Frontal cortex (tissue), 3 donors: ENCODE measurements at regions not wholly inside any gene's neighbourhood (a gene's known extent, or its start where the extent isn't known, plus 50 kb on each side); places are given as distances from the start of the nearest gene placed in this dataset.

ENCODE experiments used
- DNase-seq, 2 donors: peaks; one replicate each; pipeline ENCODE4 v3.0.0; 2012; ENCODE audit warnings: low spot score in 2 of 2
- FAIRE-seq: peaks from 2 replicates; lab custom pipeline; 2012; peaks lifted over from hg19 to GRCh38; lab: Jason Lieb, UNC
- donor health status: control.
- donor health status: control.
- donor health status: control.

DNA sequence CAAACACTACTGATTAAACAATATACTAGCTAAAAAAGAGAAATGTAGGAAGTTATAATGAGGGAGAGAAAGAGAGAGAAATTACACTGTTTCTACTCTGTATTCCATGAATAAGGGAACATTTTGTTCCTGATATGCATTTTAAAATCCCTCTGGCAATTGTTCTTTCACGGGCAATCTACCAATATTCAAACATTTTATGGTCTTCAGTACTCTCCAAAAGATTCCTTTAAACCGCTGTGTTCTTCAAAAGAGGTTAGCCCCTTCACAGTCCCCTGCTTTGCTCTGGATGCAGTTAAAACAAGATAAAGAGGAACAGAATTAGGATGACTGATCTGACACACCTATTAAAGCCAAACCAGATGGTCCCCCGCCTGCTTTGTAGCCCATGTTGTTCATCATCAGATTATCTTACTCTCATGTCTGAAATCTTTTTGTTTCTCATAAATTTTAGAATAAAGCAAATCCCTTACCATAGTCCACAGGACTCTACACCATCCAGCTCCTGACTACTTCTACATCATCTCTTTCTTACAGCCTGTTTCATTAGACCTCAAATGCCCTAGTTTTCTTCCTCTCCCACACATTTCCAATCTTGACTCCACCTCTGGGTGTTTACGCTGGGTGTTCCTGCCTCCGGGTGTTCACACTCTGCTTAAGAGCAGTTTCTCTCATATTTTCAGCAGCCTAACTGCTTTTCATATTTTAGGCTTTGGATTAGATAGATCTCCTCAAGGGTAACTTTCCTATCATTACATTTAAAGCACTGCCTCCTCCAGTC lies 399.7 kb downstream of the COL12A1 start:
- FAIRE-seq (no peak), DNase-seq (no peak)

DNA sequence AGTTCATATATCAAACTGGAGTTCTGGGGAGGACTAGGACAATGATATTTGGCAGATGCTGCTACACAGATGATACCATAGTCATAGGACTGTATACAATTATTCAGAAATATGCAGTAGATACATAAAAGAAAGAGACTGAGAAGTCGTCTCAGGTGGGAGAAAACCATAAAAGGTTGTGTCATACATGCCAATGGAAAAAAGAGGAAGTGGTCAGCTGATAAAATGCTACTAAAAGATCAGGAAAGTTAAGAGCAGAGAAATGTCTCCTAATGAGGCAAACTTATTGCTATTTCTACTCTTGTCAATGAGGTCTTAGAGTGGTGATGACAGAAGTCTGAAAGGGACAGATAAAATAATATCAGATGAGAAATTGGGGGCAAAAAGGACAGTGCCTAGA lies 407.6 kb downstream of the COL12A1 start:
- FAIRE-seq (no peak), DNase-seq (no peak)

DNA sequence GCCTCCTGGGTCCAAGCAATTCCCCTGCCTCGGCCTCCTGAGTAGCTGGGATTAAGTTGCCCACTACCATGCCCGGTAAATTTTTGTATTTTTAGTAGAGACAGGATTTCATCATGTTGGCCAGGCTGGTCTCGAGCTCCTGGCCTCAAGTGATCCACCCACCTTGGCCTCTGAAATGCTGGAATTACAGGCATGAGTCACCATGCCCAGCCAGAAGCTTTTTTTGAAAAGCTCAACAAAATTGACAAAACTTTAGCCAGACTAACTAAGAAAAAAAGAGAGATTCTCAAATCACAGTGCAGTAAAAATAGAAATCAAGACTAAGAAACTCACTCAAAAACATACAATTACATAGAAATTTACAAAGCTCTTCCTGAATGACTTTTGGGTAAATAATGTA lies 420.6 kb downstream of the COL12A1 start:
- FAIRE-seq: no peak

DNA sequence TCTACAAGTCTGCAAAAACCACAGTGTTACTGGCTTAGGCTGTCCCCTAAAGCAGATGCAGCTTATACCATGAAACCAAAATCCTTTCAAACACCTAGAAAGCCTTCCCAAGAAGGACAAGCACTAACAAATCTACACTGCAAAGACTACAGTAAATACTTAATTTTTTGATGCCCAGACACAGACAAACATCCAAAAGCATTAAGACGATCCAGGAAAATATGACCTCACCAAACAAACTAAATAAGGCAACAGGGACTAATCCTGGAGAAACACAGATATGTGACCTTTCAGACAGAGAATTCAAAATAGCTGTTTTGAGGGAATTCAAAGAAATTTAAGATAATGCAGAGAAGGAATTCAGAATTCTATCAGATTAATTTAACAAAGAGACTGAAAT lies 423.5 kb downstream of the COL12A1 start:
- FAIRE-seq: no peak
- no peak for DNase-seq

More for the DNA sequence above, 420.6 kb downstream of the COL12A1 start:
- no peak for DNase-seq

DNA sequence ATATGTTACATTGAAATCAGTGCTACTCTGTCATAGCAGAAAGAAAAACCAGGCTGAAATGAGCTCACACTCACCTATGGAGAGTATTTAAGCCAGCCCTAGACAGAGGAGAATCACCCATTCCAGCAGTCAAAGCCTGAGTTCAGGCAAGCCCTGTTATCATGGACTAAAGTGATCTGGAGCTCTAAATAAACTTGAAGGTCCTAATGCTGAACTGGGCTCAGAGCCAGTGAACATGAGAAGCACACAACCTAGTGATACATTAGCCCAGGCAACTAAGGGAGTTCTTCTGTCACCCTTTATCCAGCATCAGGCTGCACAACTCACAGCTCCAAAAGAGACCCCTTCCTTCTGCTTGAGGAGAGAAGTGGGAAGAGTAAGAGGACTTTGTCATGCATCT lies 425.0 kb downstream of the COL12A1 start:
- DNase-seq (no peak), FAIRE-seq (no peak)

DNA sequence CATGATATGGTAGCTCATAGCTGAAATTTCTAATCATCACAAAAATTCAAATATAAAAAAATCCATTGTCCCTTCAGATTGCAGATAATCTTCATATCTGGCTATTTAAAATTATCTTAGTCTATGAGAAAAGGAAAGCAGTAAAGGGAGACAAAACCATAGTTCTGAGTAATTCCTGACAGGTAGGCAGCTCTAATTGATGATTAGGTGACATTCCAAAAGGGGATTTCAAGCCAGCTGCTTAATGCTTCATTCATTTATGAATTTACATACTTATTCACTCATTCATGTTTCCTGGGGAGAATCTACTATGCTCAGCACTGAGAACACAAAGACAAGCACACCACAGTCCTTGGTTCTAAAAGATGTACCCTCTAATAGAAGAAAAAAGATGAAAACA lies 437.1 kb downstream of the COL12A1 start:
- FAIRE-seq (no peak), DNase-seq (no peak)

DNA sequence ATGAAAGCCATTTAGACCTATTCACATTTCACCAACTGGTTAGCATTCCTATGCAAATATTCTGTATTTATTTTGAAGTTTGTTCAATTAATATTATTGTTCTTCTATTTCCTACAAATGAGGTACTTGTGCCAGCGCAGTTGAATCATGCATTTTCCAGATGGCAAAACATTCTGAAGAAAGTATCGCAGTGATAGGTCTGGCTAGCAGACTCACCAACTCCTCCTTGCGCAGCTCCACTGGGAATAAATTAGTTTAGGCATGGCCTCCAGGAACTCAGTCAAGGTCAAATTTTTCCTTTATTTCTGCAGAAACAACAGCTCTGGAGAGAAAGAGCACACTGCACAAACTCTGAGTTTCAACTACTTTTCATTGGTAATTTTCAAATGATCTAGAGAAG lies 437.7 kb downstream of the COL12A1 start:
- DNase-seq (no peak), FAIRE-seq (no peak)

DNA sequence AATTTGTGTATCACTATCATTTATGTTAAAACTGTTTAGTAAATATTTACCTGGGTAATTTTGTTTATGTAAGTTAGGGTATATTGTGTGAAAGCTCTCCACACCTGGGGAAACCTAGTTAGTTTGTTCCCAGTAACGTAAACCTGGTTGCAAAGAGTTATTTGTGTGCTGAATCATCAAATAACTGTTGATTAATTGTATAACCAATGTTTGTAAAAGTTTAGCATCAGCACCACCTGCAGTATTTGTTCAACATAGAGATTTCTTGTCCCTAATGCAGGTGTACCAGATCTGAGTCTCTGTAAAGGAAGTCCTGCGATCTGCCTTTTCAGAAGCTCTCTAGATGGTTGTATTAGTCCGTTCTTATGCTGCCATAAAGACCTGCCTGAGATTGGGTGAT lies 440.4 kb downstream of the COL12A1 start:
- DNase-seq (no peak), FAIRE-seq (no peak)

DNA sequence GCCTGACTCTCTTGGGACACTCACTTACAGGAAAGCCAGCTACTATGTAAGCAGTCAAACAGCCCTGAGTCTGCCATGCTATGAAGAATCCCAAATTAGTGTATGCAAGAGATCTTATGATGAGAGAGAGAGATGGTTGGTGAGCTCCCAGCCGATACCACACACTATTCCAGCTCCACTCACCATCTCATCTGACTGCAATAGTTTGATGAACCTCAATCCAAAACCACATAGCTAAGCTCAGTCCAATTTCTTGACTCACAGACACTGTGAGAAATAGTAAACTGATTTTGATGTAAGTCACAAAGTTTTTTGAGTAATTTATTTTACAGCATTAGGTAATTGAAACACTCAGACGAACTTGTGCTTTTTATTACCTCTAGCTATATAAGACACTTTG lies 441.4 kb downstream of the COL12A1 start:
- FAIRE-seq: no peak
- no peak for DNase-seq

DNA sequence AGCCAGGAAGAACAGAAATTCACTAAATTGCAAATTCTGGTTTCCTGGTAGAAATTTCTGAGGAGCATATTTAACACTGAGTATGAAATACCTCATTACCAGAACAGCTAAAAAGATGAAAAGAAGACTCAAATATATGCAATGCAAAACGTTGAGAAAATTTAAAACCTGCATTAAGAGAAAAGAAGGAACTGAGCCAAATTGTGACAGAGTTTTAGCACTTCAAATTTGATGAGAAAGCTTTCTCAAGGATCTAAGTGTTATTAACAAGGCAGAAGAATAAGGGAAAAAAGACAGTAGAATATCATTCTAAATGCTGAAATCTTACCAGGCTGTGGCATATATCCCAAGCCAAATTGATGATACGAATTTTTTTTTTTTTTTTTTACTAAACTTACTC lies 443.0 kb downstream of the COL12A1 start:
- DNase-seq (no peak), FAIRE-seq (no peak)

DNA sequence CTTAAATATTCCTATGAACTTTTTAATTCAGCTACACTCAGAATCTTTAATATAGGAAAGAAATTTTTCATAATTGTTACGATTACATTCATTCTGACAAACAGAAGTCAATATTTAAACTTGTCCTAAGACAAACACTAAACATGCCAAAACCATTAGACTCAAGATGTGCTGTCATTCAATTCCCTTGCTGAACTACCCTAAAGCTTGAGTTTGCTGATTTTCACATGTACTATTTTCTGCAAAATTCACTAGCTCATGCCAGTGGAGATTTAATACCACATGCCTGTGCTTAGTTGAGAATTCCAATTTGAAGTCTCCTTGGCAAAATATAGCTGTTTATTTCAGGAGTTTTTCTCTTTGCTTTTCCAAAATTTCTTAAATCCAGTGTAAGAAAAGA lies 448.0 kb downstream of the COL12A1 start:
- no peak for DNase-seq

DNA sequence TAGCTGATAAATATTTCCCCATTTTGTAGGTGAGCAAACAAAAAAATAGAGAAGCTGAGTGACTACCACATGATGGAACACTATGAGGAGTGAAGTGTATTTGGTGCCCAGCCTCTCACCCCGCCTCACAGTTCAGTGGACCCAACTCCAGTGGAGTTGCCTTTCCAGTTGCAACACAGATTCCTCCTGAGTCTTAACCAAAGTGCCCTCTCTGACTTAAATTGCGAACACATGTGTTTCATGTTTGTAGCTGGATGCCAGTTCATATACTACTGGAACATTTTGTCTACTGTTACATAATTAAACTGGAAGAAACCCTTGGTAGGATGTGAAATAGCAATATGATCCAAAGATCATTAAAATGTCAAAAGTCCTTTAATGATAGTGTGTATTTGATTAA lies 448.9 kb downstream of the COL12A1 start:
- no peak for FAIRE-seq
- no peak for DNase-seq

More for the DNA sequence above, 448.0 kb downstream of the COL12A1 start:
- FAIRE-seq: no peak

DNA sequence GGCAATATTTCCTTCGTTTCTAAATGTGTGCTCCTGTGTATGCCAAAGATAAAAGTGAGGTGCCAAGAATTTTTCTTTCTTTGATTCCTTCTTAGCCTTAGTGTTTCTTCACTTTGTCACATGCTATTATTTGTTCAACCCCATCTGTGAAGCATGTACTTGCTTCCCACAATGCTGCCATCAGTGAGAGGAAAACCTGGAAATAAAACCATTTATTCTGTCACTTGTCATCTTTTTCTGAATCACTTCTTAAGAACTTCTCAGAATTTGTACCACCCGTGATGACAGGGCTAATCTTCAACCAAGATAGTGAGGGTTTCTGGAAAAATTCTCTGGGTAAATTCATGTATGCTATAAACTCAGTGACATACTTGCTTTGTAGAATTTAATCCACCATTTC lies 450.1 kb downstream of the COL12A1 start:
- DNase-seq (no peak), FAIRE-seq (no peak)

DNA sequence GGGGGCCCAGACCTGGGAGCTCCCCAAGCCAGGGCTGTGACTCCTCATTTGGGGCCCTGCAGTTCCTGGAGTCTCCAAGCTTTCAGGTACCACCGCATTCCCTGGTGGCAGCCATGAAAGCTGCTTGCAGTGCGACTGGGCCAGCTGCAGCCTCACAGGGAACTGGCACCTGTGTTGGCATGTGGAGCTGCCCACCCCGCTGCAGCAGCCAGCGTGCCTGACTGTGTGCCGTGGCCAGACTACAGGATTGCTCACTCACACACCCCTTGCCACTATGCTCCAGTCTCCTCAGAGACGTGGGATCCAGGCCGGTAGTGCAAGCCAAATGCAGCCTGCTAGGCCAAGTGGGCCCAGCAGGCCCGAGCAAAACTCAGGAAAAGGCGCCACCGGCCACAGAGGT lies 450.7 kb downstream of the COL12A1 start:
- DNase-seq (no peak), FAIRE-seq (no peak)

DNA sequence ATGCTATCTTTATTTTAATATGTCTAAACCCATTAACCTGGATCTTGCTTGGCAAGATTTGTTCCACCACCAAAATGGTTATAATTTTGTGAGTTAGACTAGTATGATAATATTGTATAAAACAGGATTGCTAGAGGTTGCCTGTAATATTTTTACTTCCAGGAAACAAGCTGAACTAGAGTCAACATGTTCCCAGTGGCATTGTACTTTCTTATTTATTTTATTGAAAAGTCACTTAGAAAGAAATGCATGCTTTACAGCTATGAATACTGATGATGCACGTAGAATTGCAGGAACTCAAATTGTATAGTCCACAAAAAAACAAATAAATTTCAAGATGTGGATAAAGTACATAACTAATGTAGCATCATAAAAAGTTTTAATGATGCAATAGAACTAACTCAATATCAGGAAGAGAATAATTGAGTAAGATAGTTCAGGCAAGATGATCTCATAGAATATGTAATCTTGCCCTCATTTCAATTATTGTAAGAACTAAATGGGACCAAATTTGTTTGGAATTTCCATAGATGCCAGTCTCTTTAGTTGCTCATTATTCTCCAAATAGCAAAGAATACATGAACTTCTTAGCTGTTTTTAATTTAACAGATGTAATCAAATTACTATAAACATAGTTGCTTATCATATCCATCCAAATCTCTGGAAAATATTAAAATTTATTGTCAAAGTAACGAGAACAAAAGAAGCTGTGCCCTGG lies 451.8 kb downstream of the COL12A1 start:
- FAIRE-seq (no peak), DNase-seq (no peak)

DNA sequence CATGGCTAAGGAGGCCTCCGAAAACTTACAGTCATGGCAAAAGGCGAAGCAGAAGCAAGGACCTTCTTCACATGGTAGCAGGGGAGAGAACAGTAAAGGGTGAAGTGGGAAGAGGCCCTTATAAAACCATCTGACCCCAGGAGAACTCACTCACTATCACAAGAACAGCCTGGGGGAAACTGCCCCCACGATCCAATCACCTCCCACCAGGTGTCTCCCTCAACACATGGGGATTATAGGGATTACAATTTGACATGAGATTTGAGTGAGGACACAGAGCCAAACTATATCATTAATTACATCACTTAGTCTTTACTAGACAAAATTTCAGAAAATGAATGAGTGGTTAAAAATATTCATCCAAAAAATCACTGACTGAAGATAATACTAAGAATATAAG lies 453.6 kb downstream of the COL12A1 start:
- DNase-seq (no peak), FAIRE-seq (no peak)

DNA sequence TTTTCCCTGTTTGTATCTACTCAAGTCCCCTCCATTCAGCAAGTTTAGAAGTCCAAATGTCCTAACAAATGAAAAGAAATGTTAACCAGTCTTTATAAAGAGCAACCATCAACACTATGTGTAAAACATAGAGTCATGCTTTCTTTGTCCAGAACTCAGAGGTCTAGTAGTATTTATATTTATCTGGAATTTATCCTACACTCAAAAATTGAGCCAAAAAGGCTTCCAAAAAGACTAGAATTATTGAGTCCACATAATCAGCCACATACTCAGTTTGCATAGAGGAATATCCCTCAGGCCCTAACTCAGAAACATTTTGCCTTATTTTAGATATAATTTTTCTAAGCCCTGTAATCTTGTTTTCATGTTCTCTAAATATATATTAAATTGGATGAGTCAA lies 455.0 kb downstream of the COL12A1 start:
- FAIRE-seq (no peak), DNase-seq (no peak)

DNA sequence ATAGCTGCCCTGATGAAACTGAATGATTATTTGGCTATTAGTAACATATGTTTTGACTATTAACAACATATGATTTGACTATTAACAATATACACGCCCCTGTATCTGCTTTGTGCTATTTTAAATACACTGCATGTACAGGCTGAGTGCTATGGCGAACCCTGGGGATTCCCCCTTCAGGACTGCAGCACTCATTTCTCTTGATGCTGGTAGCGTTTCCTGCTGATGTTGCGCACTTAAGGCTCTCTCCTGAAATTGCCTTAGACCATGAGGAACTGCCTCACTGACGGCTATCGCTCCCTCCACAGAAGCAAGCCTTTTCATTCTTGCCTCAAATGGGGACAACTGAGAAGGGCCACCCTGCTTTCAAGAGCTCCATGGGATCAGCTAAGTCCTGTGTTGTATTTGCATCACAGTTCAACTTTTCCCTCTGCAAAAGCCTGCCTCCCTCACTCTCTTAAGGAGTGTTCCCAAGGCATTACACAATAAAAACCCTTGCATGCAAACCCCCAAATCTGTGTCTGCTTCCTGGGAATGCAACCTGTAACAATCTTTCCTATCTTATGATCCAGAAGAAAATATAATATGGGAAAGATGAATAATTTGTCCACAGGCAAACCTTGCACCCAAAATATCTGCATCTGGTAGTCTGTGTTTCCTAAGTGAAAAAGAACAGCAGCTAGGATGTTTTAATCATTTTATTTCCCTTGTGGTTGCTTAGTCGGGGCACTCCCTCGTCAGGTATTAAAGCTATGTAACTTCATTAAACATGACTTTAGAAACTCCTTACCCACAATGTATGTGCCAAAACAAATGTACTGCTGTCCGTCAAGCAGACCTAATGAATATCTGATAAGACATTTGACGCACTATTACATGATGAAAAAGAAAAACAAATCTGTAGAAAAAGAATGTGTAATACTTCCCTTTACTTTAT lies 456.4 kb downstream of the COL12A1 start:
- DNase-seq (no peak), FAIRE-seq (no peak)

DNA sequence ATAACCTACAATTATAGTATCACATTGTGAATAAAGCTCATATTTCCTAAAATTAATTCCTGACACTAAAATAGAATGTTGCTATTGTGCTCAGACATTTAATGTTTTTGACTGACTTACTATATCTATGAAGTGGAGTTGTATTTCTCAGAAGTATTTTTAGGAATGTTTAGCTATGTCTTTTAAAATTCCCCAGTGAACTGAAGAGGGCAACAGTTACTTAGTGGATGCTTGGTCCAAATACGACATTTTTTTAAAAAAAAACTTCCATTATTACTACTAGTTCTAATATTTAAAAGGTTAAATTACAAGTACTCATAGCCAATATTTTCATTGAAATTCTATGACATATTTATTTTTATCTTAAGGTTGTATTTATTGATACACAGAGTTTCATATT lies 460.2 kb downstream of the COL12A1 start:
- DNase-seq (no peak), FAIRE-seq (peak; percentile 88)

DNA sequence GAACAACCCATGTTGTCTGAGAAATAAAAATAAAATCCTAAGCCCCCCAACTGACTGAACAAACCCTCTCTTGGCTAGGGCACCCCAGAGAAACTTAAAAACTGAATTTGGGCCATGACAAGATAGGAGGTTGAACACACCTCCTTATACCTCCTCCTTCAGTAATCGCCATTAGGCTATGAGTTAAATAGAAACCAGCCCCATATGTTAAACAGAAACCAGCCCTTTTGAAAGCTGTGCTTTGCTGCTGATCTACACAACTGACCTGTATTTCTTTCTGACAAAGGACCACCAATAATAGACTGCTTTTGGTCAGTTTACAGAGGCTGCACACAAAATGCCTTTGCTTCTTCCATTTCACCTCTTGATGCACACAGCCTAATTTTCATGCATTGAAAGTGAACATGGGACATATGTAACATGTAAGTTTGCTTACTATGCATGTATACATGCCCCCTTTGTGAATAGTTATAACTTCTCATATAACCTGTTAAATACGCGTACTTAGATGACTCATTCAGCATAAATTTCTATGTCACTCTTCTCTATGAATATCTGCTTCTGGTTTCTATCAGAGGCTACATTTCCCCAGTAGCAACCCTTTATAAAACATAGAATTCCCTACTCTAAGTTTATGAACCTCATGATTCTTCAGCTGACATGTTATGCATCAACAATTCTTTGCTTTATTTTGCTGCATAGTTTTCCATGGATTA lies 462.9 kb downstream of the COL12A1 start:
- FAIRE-seq: no peak

More for the DNA sequence above, 462.9 kb downstream of the COL12A1 start:
- DNase-seq: no peak
